Kidney (tissue), 13 donors: ENCODE measurements at regions not wholly inside any gene's neighbourhood (a gene's known extent, or its start where the extent isn't known, plus 50 kb on each side); places are given as distances from the start of the nearest gene placed in this dataset.
A peak's percentile ranks its signal among the peaks of the same experiment; 100 is the strongest.
"Not testable (repeated sequence)": the region's sequence is repeated elsewhere in the genome, so short reads cannot be mapped to it uniquely, and the experiment has no call there.

ENCODE experiments used
- DNase-seq, 5 donors: peaks; one replicate each; pipeline ENCODE4 v3.0.0-alpha.2; 2013 to 2020
- FAIRE-seq: peaks from 2 replicates; lab custom pipeline; 2012; peaks lifted over from hg19 to GRCh38; lab: Jason Lieb, UNC
- H3K27ac ChIP-seq, 2 donors: one replicate each; pipeline ENCODE4 v1.7.0; 2013; ENCODE audit warnings: low read depth in 2 of 2, low read length in 2 of 2, inconsistent platforms in 1 of 2
- H3K27me3 ChIP-seq: one replicate; pipeline ENCODE4 v1.7.1; 2013; ENCODE audit warnings: low read length, inconsistent platforms; ENCODE audit not compliant: control insufficient read depth, insufficient read depth
- H3K36me3 ChIP-seq, 3 donors: one replicate each; pipeline versions ENCODE4 v1.7.0 to v1.7.1; 2013; ENCODE audit warnings: low read length in 3 of 3, control low read depth in 1 of 3, inconsistent platforms in 1 of 3; ENCODE audit not compliant: insufficient read depth in 3 of 3, control insufficient read depth in 2 of 3
- H3K4me1 ChIP-seq, 3 donors: one replicate each; pipeline versions ENCODE4 v1.7.0 to v1.7.1; 2013; ENCODE audit warnings: low read length in 3 of 3, inconsistent platforms in 1 of 3, low read depth in 1 of 3; ENCODE audit not compliant: control insufficient read depth in 2 of 3, insufficient read depth in 2 of 3
- H3K4me3 ChIP-seq, 3 donors: one replicate each; pipeline versions ENCODE4 v1.7.0 to v1.8.1; 2013; ENCODE audit warnings: low read length in 3 of 3, control low read depth in 1 of 3, inconsistent platforms in 1 of 3
- H3K9ac ChIP-seq, 3 donors: one replicate each; pipeline versions ENCODE4 v1.7.0 to v1.7.1; 2013; ENCODE audit warnings: low read length in 3 of 3, control low read depth in 1 of 3, inconsistent platforms in 1 of 3
- H3K9me3 ChIP-seq, 3 donors: one replicate each; pipeline versions ENCODE4 v1.7.0 to v1.7.1; 2013; ENCODE audit warnings: low read length in 3 of 3, control low read depth in 1 of 3, inconsistent platforms in 1 of 3; ENCODE audit not compliant: control insufficient read depth in 2 of 3, insufficient read depth in 1 of 3
- intact Hi-C: fragments of 100-400 bp; cut with DNase I; formaldehyde crosslinking; loops from one replicate; pipeline ENCODE4 v1.11.1; 2022
- TF ChIP-seq, protein P1 (sequence below): IDR thresholded peaks from 3 replicates; pipeline ENCODE4 v1.5.1; 2012; ENCODE audit warnings: mild to moderate bottlenecking, moderate library complexity, borderline replicate concordance; ENCODE audit not compliant: insufficient read depth; ENCODE audit errors: extremely low read depth
- donor health status: control.
- donor health status: control.
- donor health status: control.
- donor health status: control.
- donor health status: control.
- donor health status: DM: yes; HTN: yes; CAD: no.
- donor health status: Normal renal cell carcinoma (clear cell type).

DNA sequence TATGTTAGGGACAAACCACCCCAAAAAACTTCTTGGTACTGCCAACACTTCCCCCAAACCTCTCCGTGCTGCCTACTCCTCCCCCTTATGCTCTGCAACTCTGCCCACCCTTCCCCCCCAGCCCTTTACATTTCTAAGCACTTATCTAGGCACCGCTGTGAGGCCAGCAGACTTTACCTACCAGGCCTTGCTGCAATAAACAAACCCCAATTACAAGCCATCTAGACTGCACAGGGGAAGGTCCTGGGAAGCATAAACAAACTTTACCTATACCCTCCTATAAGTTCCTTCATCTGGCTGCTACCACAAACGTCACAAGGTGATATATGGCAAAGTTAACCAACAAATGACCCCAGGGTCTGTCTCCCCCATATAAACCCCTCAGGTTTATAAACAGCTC lies 259.4 kb upstream of the GULP1 start:
- Histone ChIP-seq H3K4me1 (no peaks in the 10 kb centered on the region), H3K27me3 (no peaks in the 10 kb centered on the region), H3K9ac (no peak overlapping the region), H3K36me3 (no peaks in the 10 kb centered on the region), H3K4me3 (no peak overlapping the region), H3K27ac (no peak overlapping the region), H3K9me3 (no peaks in the 10 kb centered on the region)
- FAIRE-seq (no peak), DNase-seq (no peak)
- TF ChIP-seq, protein P1, sequence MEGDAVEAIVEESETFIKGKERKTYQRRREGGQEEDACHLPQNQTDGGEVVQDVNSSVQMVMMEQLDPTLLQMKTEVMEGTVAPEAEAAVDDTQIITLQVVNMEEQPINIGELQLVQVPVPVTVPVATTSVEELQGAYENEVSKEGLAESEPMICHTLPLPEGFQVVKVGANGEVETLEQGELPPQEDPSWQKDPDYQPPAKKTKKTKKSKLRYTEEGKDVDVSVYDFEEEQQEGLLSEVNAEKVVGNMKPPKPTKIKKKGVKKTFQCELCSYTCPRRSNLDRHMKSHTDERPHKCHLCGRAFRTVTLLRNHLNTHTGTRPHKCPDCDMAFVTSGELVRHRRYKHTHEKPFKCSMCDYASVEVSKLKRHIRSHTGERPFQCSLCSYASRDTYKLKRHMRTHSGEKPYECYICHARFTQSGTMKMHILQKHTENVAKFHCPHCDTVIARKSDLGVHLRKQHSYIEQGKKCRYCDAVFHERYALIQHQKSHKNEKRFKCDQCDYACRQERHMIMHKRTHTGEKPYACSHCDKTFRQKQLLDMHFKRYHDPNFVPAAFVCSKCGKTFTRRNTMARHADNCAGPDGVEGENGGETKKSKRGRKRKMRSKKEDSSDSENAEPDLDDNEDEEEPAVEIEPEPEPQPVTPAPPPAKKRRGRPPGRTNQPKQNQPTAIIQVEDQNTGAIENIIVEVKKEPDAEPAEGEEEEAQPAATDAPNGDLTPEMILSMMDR: no peak
- intact Hi-C loops: no loop called here

DNA sequence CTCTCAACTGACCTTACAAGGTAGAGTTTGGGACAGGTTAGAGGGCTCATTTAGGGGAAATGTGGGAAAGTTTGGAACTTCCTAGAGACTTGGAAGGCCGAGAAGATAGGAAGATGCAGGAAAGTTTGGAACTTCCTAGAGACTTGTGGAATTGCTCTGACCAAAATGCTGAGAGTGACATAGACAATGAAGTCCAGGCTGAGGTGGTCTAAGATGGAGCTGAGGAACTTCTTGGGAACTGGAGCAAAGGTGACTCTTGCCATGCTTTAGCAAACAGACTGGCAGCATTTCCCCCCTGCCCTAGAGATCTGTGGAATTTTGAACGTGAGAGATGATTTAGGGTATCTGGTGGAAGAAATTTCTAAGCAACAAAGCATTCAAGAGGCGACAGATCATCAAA lies 258.9 kb upstream of the GULP1 start:
- Histone ChIP-seq H3K4me3 (no peak overlapping the region), H3K9ac (no peak overlapping the region), H3K36me3 (no peaks in the 10 kb centered on the region), H3K27ac (no peak overlapping the region), H3K27me3 (no peaks in the 10 kb centered on the region), H3K9me3 (no peaks in the 10 kb centered on the region), H3K4me1 (no peaks in the 10 kb centered on the region)
- intact Hi-C loops: no loop called here
- DNase-seq: no peak
- no peak for FAIRE-seq
- TF ChIP-seq, protein P1: no peak

DNA sequence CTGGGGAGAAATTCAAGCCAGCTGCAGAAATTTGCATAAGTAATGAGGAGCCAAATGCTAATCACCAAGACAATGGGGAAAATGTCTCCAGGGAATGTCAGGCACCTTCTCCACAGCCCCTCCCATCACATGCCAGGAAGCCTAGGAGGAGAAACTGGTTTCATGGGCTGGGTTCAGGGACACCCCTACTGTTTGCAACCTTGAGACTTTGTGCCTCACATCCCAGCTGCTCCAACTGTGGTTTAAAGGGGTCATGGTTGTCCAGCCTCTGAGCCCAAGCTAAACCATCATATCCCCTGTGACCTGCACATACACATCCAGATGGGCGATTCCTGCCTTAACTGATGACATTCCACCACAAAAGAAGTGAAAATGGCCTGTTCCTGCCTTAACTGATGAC lies 258.4 kb upstream of the GULP1 start:
- intact Hi-C loops, H3K27me3 ChIP-seq, H3K27ac ChIP-seq, H3K9me3 ChIP-seq, DNase-seq, H3K4me1 ChIP-seq, FAIRE-seq, H3K4me3 ChIP-seq, H3K36me3 ChIP-seq, H3K9ac ChIP-seq: not testable (repeated sequence)

DNA sequence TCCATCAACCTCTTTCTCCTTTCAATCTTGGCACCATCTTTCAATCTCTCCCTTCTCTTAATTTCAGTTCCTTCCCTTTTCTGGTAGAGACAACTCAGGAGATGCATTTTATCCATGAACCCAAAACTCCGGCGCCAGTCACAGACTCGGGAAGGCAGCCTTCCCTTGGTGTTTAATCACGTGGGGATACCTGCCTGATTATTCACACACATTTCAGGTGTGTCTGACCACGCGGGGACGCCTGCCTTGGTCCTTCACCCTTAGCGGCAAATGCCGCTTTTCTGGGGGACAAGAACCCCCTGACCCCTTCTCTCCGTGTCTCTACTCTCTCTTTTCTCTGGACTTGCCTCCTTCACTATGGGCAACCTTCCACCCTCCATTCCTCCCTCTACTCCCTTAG lies 257.6 kb upstream of the GULP1 start:
- H3K27me3 ChIP-seq, H3K4me1 ChIP-seq, DNase-seq, intact Hi-C loops, FAIRE-seq, H3K27ac ChIP-seq, H3K9me3 ChIP-seq, H3K4me3 ChIP-seq, H3K9ac ChIP-seq, H3K36me3 ChIP-seq: not testable (repeated sequence)

DNA sequence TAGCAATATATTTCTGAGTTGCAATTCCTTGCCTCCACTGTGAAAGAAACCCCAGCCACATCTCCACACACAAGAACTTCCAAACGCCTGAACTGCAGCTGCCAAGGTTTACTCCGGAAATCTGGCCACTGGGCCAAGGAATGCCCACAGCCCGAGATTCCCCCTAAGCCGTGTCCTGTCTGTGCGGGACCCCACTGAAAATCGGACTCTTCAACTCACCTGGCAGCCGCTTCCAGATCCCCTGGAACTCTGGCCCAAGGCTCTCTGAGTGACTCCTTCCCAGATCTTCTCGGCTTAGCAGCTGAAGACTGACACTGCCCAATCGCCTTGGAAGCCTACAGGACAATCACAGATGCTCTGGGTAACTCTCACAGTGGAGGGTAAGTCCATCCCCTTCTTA lies 256.3 kb upstream of the GULP1 start:
- FAIRE-seq, H3K27ac ChIP-seq: not testable (repeated sequence)
- DNase-seq: peak in 1 of 5 donors; percentile 57

DNA sequence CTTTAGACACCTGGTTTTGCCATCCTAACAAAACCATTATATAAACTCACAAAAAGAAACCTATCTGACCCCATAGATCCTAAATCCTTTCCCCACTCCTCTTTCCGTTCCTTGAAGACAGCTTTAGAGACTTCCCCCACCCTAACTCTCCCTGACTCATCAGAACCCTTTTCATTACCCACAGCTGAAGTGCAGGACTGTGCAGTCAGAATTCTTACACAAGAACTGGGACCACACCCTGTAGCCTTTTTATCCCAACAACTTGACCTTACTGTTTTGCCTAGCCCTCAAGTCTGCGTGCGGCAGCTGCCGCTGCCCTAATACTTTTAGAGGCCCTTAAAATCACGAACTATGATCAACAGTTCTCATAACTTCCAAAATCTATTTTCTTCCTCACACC lies 254.9 kb upstream of the GULP1 start:
- H3K4me1 ChIP-seq, H3K36me3 ChIP-seq, FAIRE-seq, H3K27ac ChIP-seq, H3K9ac ChIP-seq, H3K9me3 ChIP-seq, intact Hi-C loops, H3K27me3 ChIP-seq, DNase-seq, H3K4me3 ChIP-seq: not testable (repeated sequence)

More for the DNA sequence above, 256.3 kb upstream of the GULP1 start:
- H3K9me3 ChIP-seq, intact Hi-C loops, H3K4me3 ChIP-seq, H3K27me3 ChIP-seq, H3K9ac ChIP-seq, H3K4me1 ChIP-seq, H3K36me3 ChIP-seq: not testable (repeated sequence)
